ENCODE measurements at regions not wholly inside any gene's neighbourhood (a gene's known extent, or its start where the extent isn't known, plus 50 kb on each side); places are given as distances from the start of the nearest gene placed in this dataset.

GRCh38 chr10:78859266-78859665 lies 209.5 kb upstream of the ZMIZ1 start:
- H4K20me1 ChIP-seq (ENCODE audit: insufficient read depth, low read length) = no peaks in the 10 kb centered on the region
- TF ChIP-seq EZH2 (IDR thresholded peaks at IDR 0.05; ENCODE audit: borderline replicate concordance, low read length) (no peak), CTCF (IDR thresholded peaks at IDR 0.05; ENCODE audit: low read length) (no peak)
- no peak overlapping the region for H3K4me2 ChIP-seq (ENCODE audit: low read length)
- no peak overlapping the region for H3K27ac ChIP-seq (ENCODE audit: low read depth, low read length, poor library complexity, severe bottlenecking)
- no peaks in the 10 kb centered on the region for H3K4me1 ChIP-seq (ENCODE audit: insufficient read depth, low read length, severe bottlenecking)
- no peaks in the 10 kb centered on the region for H3K9me2 ChIP-seq (ENCODE audit: low read depth, low read length)
- no peak overlapping the region for H3K4me3 ChIP-seq (ENCODE audit: low read depth, low read length, poor library complexity, severe bottlenecking)
- H3K9ac ChIP-seq (ENCODE audit: low read length) = no peak overlapping the region
- H3K36me3 ChIP-seq (ENCODE audit: insufficient read depth, low read length) = no peaks in the 10 kb centered on the region
- no peaks in the 10 kb centered on the region for H3F3A ChIP-seq (ENCODE audit: insufficient read depth, low read length)
- H3K79me2 ChIP-seq (ENCODE audit: insufficient read depth, low read length) = no peaks in the 10 kb centered on the region
- no peak overlapping the region for H2AFZ ChIP-seq (ENCODE audit: low read length)
- H3K9me3 ChIP-seq (ENCODE audit: low read length) = no peaks in the 10 kb centered on the region
- H3K27me3 ChIP-seq (ENCODE audit: insufficient read depth, low read length) = no peaks in the 10 kb centered on the region

- H2AFZ ChIP-seq (ENCODE audit: low read length) = no peak overlapping the region
- no peaks in the 10 kb centered on the region for H3K36me3 ChIP-seq (ENCODE audit: insufficient read depth, low read length)
- H3K9me2 ChIP-seq (ENCODE audit: low read depth, low read length) = no peaks in the 10 kb centered on the region
- H3K27ac ChIP-seq (ENCODE audit: low read depth, low read length, poor library complexity, severe bottlenecking) = no peak overlapping the region
- H4K20me1 ChIP-seq (ENCODE audit: insufficient read depth, low read length) = no peaks in the 10 kb centered on the region
- H3K79me2 ChIP-seq (ENCODE audit: insufficient read depth, low read length) = no peaks in the 10 kb centered on the region
- no peaks in the 10 kb centered on the region for H3F3A ChIP-seq (ENCODE audit: insufficient read depth, low read length)
- H3K9ac ChIP-seq (ENCODE audit: low read length) = no peak overlapping the region
- no peaks in the 10 kb centered on the region for H3K27me3 ChIP-seq (ENCODE audit: insufficient read depth, low read length)
- TF ChIP-seq CTCF (IDR thresholded peaks at IDR 0.05; ENCODE audit: low read length) = no peak
- no peak for TF ChIP-seq EZH2 (IDR thresholded peaks at IDR 0.05; ENCODE audit: borderline replicate concordance, low read length)
- no peaks in the 10 kb centered on the region for H3K4me1 ChIP-seq (ENCODE audit: insufficient read depth, low read length, severe bottlenecking)
- no peaks in the 10 kb centered on the region for H3K9me3 ChIP-seq (ENCODE audit: low read length)
- H3K4me3 ChIP-seq (ENCODE audit: low read depth, low read length, poor library complexity, severe bottlenecking) = no peak overlapping the region
- no peak overlapping the region for H3K4me2 ChIP-seq (ENCODE audit: low read length)
Observed at GRCh38 chr10:78859769-78860168, 209.0 kb upstream of the ZMIZ1 start.

- TF ChIP-seq EZH2 (IDR thresholded peaks at IDR 0.05; ENCODE audit: borderline replicate concordance, low read length) = no peak
- no peak for TF ChIP-seq CTCF (IDR thresholded peaks at IDR 0.05; ENCODE audit: low read length)
Observed at GRCh38 chr10:78860260-78860914, 208.4 kb upstream of the ZMIZ1 start.

More at GRCh38 chr10:78860260-78860914, 208.4 kb upstream of the ZMIZ1 start:
- no peaks in the 10 kb centered on the region for H3K4me1 ChIP-seq (ENCODE audit: insufficient read depth, low read length, severe bottlenecking)
- H3K27me3 ChIP-seq (ENCODE audit: insufficient read depth, low read length) = no peaks in the 10 kb centered on the region
- H3K27ac ChIP-seq (ENCODE audit: low read depth, low read length, poor library complexity, severe bottlenecking) = no peak overlapping the region
- H2AFZ ChIP-seq (ENCODE audit: low read length) = no peak overlapping the region
- no peaks in the 10 kb centered on the region for H3K9me2 ChIP-seq (ENCODE audit: low read depth, low read length)
- H3K9ac ChIP-seq (ENCODE audit: low read length) = no peak overlapping the region
- H3F3A ChIP-seq (ENCODE audit: insufficient read depth, low read length) = no peaks in the 10 kb centered on the region
- no peak overlapping the region for H3K4me3 ChIP-seq (ENCODE audit: low read depth, low read length, poor library complexity, severe bottlenecking)
- H3K9me3 ChIP-seq (ENCODE audit: low read length) = no peaks in the 10 kb centered on the region
- H3K4me2 ChIP-seq (ENCODE audit: low read length) = no peak overlapping the region
- no peaks in the 10 kb centered on the region for H3K36me3 ChIP-seq (ENCODE audit: insufficient read depth, low read length)
- no peaks in the 10 kb centered on the region for H4K20me1 ChIP-seq (ENCODE audit: insufficient read depth, low read length)
- no peaks in the 10 kb centered on the region for H3K79me2 ChIP-seq (ENCODE audit: insufficient read depth, low read length)
